AML-193 (cell line): ENCODE measurements at regions not wholly inside any gene's neighbourhood (a gene's known extent, or its start where the extent isn't known, plus 50 kb on each side); places are given as distances from the start of the nearest gene placed in this dataset.
"Not testable (repeated sequence)": the region's sequence is repeated elsewhere in the genome, so short reads cannot be mapped to it uniquely, and the experiment has no call there.

Source experiments
- DNase-seq, 2 experiments: peaks; one replicate each; lab custom pipeline; 2025; lab: John Stamatoyannopoulos, UW

DNA sequence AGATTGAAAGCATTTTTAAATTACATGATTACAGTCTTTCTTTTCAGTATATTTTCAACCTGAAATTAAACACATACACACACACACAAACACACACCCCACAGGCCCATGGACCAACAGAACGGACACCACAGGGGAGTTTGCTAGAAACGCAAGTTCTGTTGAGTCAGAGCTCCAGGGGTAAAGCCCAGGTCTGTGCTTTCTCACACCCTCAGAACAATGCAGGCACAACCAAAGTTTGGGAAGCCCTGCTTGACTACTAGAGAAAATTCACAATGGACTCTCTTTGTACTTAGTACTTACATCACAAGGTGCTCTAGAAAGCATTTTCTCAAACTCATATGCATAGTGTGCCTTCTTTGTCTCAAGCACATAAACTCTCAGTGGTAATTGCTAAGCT lies 704.0 kb upstream of the IGFBP3 start:
- DNase-seq: no peak

DNA sequence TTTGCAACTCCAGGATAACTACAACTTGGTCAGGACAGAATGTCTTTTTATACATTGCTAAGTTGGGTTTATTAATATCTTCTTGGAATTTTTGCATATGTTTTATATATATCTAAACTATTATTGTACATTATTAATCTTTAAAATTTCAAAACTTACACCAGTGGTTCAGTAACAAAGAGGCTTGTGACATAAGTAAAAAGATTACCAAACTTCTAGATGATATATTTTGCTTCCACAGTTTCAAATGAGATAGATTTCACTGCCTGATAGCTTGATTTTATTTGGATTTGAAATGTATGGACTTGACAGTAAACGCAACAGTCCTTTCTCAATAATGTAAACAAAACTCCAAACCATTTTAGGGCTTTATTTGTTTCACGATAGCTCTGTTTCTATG lies 701.2 kb upstream of the IGFBP3 start:
- no peak for DNase-seq

GRCh38 chr7:46619723-46620310 lies 698.7 kb upstream of the IGFBP3 start:
- no peak for DNase-seq

- DNase-seq: no peak
These were observed 695.6 kb upstream of the IGFBP3 start for GRCh38 chr7:46616636-46617035.

- DNase-seq: no peak
These were observed 692.5 kb upstream of the IGFBP3 start for GRCh38 chr7:46613551-46613950.

DNA sequence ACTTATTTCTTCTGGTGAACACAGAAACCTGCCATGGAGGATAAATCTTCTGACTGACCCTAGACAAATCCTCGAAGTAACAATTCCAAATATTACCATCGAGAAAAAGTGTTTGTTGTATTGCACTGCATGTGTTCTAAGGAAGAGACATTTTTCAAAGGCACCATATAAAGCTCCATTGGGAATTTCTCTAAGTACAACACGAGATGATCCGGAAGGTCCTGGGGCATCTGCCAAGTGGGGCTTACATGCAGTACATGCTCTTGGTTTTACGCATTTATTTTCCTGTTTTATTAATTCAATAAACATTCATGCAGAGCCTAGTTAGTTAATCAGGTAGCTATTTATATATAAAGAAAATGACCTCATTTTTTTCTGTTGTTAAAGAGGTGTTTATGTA lies 692.0 kb upstream of the IGFBP3 start:
- DNase-seq: no peak

DNA sequence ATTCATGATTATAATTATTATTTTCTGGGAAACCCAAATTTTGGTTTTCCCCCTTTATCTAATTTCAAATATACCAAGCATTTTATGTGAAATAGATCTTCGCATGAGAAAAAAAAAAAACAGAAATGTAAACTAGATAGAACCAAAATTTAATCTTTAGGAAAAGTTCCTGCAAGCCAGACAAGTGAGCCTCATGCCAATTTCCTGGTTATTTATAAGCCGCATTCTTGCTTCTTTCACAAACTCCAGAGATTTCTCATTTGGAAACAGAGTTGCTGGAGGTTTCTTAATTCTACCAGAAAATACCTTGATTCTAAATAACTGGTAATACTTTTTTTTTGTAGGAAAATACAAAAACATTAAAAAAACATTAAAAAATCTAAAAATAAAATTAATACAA lies 690.4 kb upstream of the IGFBP3 start:
- no peak for DNase-seq

DNA sequence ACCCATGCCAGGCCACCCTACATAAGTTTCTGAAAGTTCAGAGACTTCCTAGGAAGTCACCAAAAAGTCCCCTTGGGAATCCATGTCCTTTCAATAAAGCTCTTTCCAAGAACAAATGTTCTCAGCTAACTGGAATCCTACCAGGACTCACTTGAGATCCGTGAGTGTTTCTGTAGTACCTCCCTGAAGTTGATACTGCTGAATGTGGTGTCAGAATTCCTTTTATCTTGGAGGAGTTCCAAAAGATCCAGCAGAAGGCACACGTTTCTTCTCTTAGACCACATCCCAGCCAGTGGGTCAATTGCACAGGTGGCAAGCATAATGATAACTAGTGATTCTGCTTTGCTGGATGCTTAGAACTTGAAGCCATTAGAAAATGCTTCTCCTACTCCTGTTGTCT lies 689.7 kb upstream of the IGFBP3 start:
- no peak for DNase-seq

- DNase-seq: no peak
These were observed 686.1 kb upstream of the IGFBP3 start for GRCh38 chr7:46607176-46607575.

DNA sequence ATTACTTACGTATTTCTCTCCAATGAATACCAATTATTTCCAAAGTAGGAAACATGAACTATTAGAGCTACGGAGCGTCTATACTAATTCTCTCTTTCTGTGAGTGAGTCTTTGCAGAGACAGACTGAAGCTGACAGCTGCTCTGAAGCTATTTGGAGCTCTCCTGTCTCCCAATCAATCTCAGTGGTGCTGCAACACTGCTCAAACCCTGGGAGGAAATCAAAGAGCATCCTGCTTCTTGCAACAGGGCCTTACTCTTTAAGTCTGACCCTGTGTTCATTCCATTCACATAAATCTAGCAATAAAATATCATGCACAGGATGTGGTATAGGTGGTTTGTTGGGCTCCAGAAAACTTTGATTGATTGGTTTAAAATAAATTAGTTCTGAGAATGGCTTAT lies 685.7 kb upstream of the IGFBP3 start:
- DNase-seq: no peak

DNA sequence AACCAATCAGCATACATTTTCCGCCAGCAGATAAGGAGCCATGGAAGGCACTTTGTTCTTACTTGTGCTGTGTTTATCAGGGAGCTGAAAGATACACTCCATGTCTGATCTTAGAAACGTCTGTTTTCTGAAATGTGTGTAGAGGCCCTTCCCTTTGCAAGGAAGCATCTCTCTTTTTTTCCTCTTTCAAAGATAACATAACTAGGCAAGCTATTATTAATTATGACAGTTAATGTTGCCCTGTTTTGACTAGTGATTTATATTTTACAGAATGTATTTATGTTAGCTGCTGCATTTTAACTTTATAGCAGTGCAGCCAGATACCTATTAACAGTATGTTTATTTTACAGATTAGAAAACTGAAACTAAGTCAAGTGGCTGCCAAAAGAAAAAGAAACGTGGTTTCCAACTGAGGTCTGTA lies 683.2 kb upstream of the IGFBP3 start:
- DNase-seq: no peak

- no peak for DNase-seq
These were observed 682.7 kb upstream of the IGFBP3 start for GRCh38 chr7:46603780-46604179.

DNA sequence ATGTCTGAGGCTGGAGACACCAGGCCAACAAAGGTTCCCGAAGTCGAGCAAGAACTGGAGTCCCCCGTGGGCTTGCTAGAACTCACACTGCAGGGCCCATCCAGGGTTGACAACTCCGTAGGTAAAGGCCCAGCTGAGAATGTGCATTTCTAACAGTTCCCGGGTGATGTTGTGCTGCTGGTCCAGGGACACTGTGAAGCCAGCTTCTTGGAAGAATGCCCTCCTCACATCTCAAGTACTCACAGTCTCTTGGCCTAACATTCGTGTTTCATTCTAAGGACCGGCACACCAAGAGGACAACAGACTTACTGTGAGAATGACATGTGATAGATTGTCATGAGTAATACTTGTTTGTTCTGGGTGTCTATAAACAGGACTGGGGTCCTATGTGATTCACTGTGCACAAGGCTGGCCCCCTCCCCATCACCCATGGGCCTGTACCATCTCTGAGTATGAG lies 682.3 kb upstream of the IGFBP3 start:
- no peak for DNase-seq

- no peak for DNase-seq
These were observed 679.3 kb upstream of the IGFBP3 start for GRCh38 chr7:46600340-46600739.

DNA sequence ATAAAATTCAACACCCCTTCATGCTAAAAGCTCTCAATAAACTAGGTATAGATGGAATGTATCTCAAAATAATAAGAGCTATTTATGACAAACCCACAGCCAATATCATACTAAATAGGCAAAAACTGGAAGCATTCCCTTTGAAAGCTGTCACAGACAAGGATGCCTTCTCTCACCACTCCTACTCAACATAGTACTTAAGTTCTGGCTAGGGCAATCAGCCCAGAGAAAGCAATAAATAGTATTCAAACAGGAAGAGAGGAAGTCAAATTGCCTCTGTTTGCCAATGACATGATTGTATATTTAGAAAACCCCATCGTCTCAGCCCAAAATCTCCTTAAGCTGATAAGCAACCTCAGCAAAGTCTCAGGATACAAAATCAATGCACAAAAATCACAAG lies 673.8 kb upstream of the IGFBP3 start:
- not testable (repeated sequence) for DNase-seq

GRCh38 chr7:46590918-46591905 lies 670.1 kb upstream of the IGFBP3 start:
- not testable (repeated sequence) for DNase-seq

DNA sequence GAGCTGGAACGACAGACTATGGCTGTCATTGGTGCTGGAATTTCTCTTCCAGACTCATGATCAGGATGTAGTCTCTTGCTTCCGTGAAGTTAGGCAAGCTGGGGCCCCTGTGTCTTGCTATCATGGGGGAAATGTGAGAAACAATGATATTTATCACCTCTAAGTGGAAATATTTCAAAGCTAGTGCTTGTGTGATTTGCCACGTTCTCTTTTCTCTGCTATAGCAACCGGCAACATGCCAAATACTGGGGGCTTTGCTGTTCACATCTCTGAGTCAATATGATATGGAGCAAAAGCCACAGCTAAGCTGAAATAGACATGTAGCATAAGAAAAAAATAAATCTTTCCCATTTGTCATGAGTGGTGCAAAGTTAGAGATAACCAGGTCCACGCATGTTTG lies 668.2 kb upstream of the IGFBP3 start:
- no peak for DNase-seq

DNA sequence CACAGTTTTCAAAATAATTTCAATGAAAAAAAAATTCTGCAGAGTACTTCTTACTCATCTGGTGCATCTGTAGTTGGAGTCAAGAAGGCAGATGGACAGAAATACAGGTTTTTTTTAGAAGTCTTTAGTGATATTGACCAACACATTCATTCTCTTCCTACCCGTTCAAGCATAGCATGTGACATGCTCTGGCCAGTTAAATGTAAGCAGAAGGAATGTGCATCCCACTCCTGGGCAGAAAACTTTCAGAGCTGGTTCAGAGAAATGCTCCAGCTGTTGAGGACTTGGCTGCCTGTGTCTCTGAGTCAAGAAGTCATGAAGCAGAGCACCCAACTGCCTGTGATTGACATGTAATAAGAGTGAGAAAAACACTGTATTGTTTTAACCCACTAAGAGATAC lies 665.3 kb upstream of the IGFBP3 start:
- no peak for DNase-seq

GRCh38 chr7:46583656-46584055 lies 662.6 kb upstream of the IGFBP3 start:
- DNase-seq: no peak

GRCh38 chr7:46581268-46581667 lies 660.2 kb upstream of the IGFBP3 start:
- no peak for DNase-seq

DNA sequence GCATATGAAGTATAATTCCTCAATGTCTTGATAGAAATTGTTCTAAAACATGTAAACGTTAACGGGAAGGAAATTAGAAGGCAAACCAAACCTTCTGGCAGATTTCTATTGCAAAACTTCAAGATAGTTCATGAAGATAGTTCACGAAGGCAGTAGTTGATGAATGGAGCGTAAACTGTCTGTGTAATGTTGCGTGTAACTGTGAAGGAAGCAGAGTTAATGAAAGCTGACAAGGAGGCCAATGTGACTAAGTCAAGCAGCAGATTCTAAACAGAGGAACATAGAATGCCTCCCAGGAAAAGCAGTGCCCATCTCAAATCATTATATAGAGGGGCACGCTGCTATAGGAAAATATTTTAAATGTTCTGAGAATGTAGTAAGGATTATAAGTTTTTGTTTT lies 659.7 kb upstream of the IGFBP3 start:
- DNase-seq: no peak

- DNase-seq: no peak
These were observed 656.3 kb upstream of the IGFBP3 start for GRCh38 chr7:46577394-46577793.

DNA sequence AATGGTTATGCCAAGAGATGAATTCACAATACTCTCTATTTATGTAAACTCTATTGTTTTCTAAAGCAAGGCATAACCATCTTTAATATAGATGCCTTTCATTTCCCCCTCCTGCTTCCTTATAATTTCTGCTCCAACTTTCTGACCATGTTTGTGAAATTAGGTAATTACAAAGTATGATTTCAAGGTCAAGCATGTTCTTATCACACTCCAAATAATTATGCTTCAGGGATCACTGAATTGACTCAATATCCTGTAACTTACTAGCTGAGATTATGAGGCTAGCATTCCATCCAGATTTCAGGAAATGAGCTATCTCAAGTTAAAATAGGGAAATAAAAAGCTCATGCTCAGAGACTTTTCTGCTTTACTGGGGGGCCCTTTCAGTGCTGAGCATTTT lies 655.9 kb upstream of the IGFBP3 start:
- no peak for DNase-seq
